OCI-LY3 (cell line): ENCODE measurements at regions not wholly inside any gene's neighbourhood (a gene's known extent, or its start where the extent isn't known, plus 50 kb on each side); places are given as distances from the start of the nearest gene placed in this dataset.

ENCODE experiments used
- EZH2phosphoT487 ChIP-seq: fragments of 200-600 bp; shearing (Covaris generic); IDR thresholded peaks from 2 replicates; pipeline ENCODE4 v1.6.1; 2018; ENCODE audit warnings: antibody characterized with exemption, mixed run types, low read depth
- TF ChIP-seq, protein P1 (sequence below): fragments of 200-600, 300-600 bp; sonication (generic); IDR thresholded peaks from 2 replicates; pipeline ENCODE4 v1.5.1; 2014; ENCODE audit warnings: antibody characterized with exemption, low read length, low read depth

DNA sequence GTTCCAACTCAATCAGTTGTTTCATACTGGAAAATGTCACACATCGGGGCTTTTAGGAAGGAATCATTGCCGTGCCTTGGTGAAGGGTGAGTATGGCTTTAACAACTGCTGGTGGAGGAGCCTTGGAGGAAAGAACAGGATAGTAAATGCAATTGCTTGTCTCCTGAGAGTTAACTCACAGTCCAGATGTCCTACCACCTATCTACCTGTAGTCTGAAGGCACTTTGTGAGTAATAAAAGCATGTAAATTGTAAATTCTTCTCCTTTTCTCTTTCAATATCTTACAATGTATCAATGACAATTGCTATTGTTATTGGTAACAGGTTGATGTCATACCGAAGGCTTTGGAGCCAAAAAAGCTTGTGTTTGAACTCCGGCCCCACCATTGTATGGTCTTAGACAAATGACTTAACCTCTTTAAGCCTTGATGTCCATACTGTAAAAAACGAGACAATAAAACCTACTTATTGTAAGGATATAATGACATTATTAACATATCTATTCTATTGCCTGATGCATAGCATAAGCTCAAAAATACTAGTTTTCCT lies 397.4 kb downstream of the ADAMTS20 start:
- TF ChIP-seq, protein P1, sequence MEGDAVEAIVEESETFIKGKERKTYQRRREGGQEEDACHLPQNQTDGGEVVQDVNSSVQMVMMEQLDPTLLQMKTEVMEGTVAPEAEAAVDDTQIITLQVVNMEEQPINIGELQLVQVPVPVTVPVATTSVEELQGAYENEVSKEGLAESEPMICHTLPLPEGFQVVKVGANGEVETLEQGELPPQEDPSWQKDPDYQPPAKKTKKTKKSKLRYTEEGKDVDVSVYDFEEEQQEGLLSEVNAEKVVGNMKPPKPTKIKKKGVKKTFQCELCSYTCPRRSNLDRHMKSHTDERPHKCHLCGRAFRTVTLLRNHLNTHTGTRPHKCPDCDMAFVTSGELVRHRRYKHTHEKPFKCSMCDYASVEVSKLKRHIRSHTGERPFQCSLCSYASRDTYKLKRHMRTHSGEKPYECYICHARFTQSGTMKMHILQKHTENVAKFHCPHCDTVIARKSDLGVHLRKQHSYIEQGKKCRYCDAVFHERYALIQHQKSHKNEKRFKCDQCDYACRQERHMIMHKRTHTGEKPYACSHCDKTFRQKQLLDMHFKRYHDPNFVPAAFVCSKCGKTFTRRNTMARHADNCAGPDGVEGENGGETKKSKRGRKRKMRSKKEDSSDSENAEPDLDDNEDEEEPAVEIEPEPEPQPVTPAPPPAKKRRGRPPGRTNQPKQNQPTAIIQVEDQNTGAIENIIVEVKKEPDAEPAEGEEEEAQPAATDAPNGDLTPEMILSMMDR: no peak
- no peak for TF ChIP-seq EZH2phosphoT487
